UCSD-AML1 (cell line): ENCODE measurements at regions not wholly inside any gene's neighbourhood (a gene's known extent, or its start where the extent isn't known, plus 50 kb on each side); places are given as distances from the start of the nearest gene placed in this dataset.

Experiments
- DNase-seq: peaks from one replicate; lab custom pipeline; 2025; ENCODE audit not compliant: unreplicated experiment; lab: John Stamatoyannopoulos, UW

GRCh38 chr5:38643616-38644015, 87.2 kb upstream of the LIFR start:
- DNase-seq: no peak

- no peak for DNase-seq
Observed at GRCh38 chr5:38645508-38645907, 89.1 kb upstream of the LIFR start.

GRCh38 chr5:38648703-38649291, 92.4 kb upstream of the LIFR start:
- no peak for DNase-seq

- no peak for DNase-seq
Observed at GRCh38 chr5:38650540-38650939, 94.1 kb upstream of the LIFR start.

- no peak for DNase-seq
Observed at GRCh38 chr5:38650946-38651345, 94.5 kb upstream of the LIFR start.

- no peak for DNase-seq
Observed at GRCh38 chr5:38651806-38652205, 95.4 kb upstream of the LIFR start.

GRCh38 chr5:38653389-38653788, 96.9 kb upstream of the LIFR start:
- DNase-seq: no peak

- no peak for DNase-seq
Observed at GRCh38 chr5:38655691-38656090, 99.2 kb upstream of the LIFR start.

- no peak for DNase-seq
Observed at GRCh38 chr5:38656568-38656967, 100.1 kb upstream of the LIFR start.

- DNase-seq: no peak
Observed at GRCh38 chr5:38657020-38657419, 100.6 kb upstream of the LIFR start.

- no peak for DNase-seq
Observed at GRCh38 chr5:38660194-38660668, 103.8 kb upstream of the LIFR start.

GRCh38 chr5:38662090-38662489, 105.6 kb upstream of the LIFR start:
- no peak for DNase-seq

- no peak for DNase-seq
Observed at GRCh38 chr5:38663249-38663648, 106.8 kb upstream of the LIFR start.

- peak; percentile 36 for DNase-seq
Observed at GRCh38 chr5:38666668-38667498, 110.4 kb upstream of the LIFR start.

GRCh38 chr5:38667499-38667776, 111.0 kb upstream of the LIFR start:
- no peak for DNase-seq

GRCh38 chr5:38669361-38669880, 113.0 kb upstream of the LIFR start:
- no peak for DNase-seq

- DNase-seq: no peak
Observed at GRCh38 chr5:38670066-38670465, 113.6 kb upstream of the LIFR start.

GRCh38 chr5:38670878-38671277, 114.4 kb upstream of the LIFR start:
- DNase-seq: no peak

- no peak for DNase-seq
Observed at GRCh38 chr5:38672059-38672788, 115.8 kb upstream of the LIFR start.

- no peak for DNase-seq
Observed at GRCh38 chr5:38673671-38674071, 117.2 kb upstream of the LIFR start.

GRCh38 chr5:38675443-38675842, 119.0 kb upstream of the LIFR start:
- DNase-seq: no peak

GRCh38 chr5:38677636-38678035, 121.2 kb upstream of the LIFR start:
- no peak for DNase-seq
